H1 (cell line): ENCODE measurements at regions not wholly inside any gene's neighbourhood (a gene's known extent, or its start where the extent isn't known, plus 50 kb on each side); places are given as distances from the start of the nearest gene placed in this dataset.

ENCODE experiments used
- CTCF ChIA-PET: fragments of 300-600 bp; sonication (Branson Sonifier 250); formaldehyde crosslinking; loops from one replicate; lab custom pipeline; 2021; ENCODE audit not compliant: partially characterized antibody; lab: Charles Lee
- POLR2A ChIA-PET: fragments of 300-600 bp; sonication (Branson Sonifier 250); formaldehyde crosslinking; loops from one replicate; lab custom pipeline; 2021; ENCODE audit warnings: inconsistent platforms; ENCODE audit not compliant: partially characterized antibody; lab: Charles Lee
- DNase-seq, 2 experiments: peaks; one replicate each; pipeline versions ENCODE4 v3.0.0 to v3.0.0-alpha.2; 2010 to 2022; ENCODE audit warnings: low spot score in 2 of 2, low read depth in 1 of 2, mixed read lengths in 1 of 2
- FAIRE-seq: peaks from 2 replicates; lab custom pipeline; 2011; peaks lifted over from hg19 to GRCh38; lab: Jason Lieb, UNC
- H2AFZ ChIP-seq: 2 replicates; pipeline ENCODE4 v1.8.1; 2012; ENCODE audit warnings: low read length, inconsistent platforms
- H2AK5ac ChIP-seq: 2 replicates; pipeline ENCODE4 v1.6.1; 2013; ENCODE audit warnings: low read depth, low read length
- H2BK120ac ChIP-seq: replicated peaks from 2 replicates; pipeline ENCODE3; 2013; ENCODE audit warnings: low read depth, low read length, inconsistent platforms
- H2BK12ac ChIP-seq: 2 replicates; pipeline ENCODE4 v1.6.1; 2013; ENCODE audit warnings: low read depth, low read length
- H2BK15ac ChIP-seq: 2 replicates; pipeline ENCODE4 v1.6.1; 2013; ENCODE audit warnings: low read length
- H2BK20ac ChIP-seq: 2 replicates; pipeline ENCODE4 v1.6.1; 2013; ENCODE audit warnings: low read length
- H2BK5ac ChIP-seq: 2 replicates; pipeline ENCODE4 v1.6.1; 2013; ENCODE audit warnings: low read depth, low read length
- H3K14ac ChIP-seq: 2 replicates; pipeline ENCODE4 v1.6.1; 2013; ENCODE audit warnings: inconsistent platforms; ENCODE audit not compliant: insufficient read length
- H3K18ac ChIP-seq: 2 replicates; pipeline ENCODE4 v1.6.1; 2013; ENCODE audit warnings: low read length; ENCODE audit errors: extremely low read depth
- H3K23ac ChIP-seq: 2 replicates; pipeline ENCODE4 v1.6.1; 2013; ENCODE audit warnings: inconsistent platforms; ENCODE audit not compliant: insufficient read length
- H3K23me2 ChIP-seq: 2 replicates; pipeline ENCODE4 v1.6.1; 2013; ENCODE audit warnings: low read depth, low read length
- H3K27ac ChIP-seq: 2 replicates; pipeline ENCODE4 v1.6.1; 2011; ENCODE audit warnings: low read depth, low read length, inconsistent platforms
- H3K27me3 ChIP-seq, 4 experiments: replicated peaks in 1 of 4; 1 replicate in 1 of 4; 2 replicates in 3 of 4; pipeline versions ENCODE4 v1.6.1 to v1.8.1; 2011 to 2013; ENCODE audit warnings: low read length in 3 of 4, mild to moderate bottlenecking in 3 of 4, inconsistent platforms in 2 of 4, mixed read lengths in 2 of 4, moderate library complexity in 1 of 4; ENCODE audit not compliant: control insufficient read depth in 3 of 4, insufficient read depth in 3 of 4; ENCODE audit errors: extremely low read depth in 1 of 4
- H3K36me3 ChIP-seq, 4 experiments: 2 replicates each; pipeline versions ENCODE4 v1.6.1 to v1.8.1; 2011 to 2013; ENCODE audit warnings: mild to moderate bottlenecking in 4 of 4, low read length in 3 of 4, moderate library complexity in 2 of 4, control low read depth in 1 of 4, inconsistent platforms in 1 of 4; ENCODE audit not compliant: insufficient read depth in 4 of 4, control insufficient read depth in 2 of 4
- H3K4ac ChIP-seq: replicated peaks from 2 replicates; pipeline ENCODE3; 2013; ENCODE audit warnings: low read length, low read depth, mixed read lengths, inconsistent platforms; ENCODE audit not compliant: insufficient read length
- H3K4me1 ChIP-seq, 4 experiments: replicated peaks in 1 of 4; 1 replicate in 1 of 4; 2 replicates in 3 of 4; pipeline versions ENCODE4 v1.6.1 to v1.8.1; 2011 to 2013; ENCODE audit warnings: low read length in 3 of 4, inconsistent platforms in 2 of 4, mixed read lengths in 1 of 4; ENCODE audit not compliant: insufficient read depth in 4 of 4, control insufficient read depth in 3 of 4
- H3K4me2 ChIP-seq, 2 experiments: 2 replicates each; pipeline versions ENCODE4 v1.6.1 to v1.8.1; 2011 to 2013; ENCODE audit warnings: low read depth in 2 of 2, low read length in 2 of 2, control low read depth in 1 of 2, inconsistent platforms in 1 of 2, mild to moderate bottlenecking in 1 of 2; ENCODE audit not compliant: insufficient read depth in 1 of 2
- H3K4me3 ChIP-seq, 4 experiments: fragments of 200-600, 300-600 bp in 1 of 4; sonication (generic), shearing (Covaris generic), sonication (Bioruptor Twin) in 1 of 4; 2 replicates each; pipeline versions ENCODE4 v1.5.1 to v1.8.1; 2011 to 2016; ENCODE audit warnings: low read length in 4 of 4, low read depth in 3 of 4, control low read depth in 2 of 4, inconsistent platforms in 2 of 4, mild to moderate bottlenecking in 2 of 4, mixed read lengths in 1 of 4, moderate library complexity in 1 of 4; ENCODE audit not compliant: insufficient read depth in 2 of 4; ENCODE audit errors: extremely low read depth in 1 of 4
- H3K56ac ChIP-seq: replicated peaks from 2 replicates; pipeline ENCODE3; 2013; ENCODE audit warnings: low read depth, mild to moderate bottlenecking, mixed read lengths, low read length, inconsistent platforms; ENCODE audit not compliant: insufficient read length
- H3K79me1 ChIP-seq: 2 replicates; pipeline ENCODE4 v1.6.1; 2013; ENCODE audit warnings: low read depth, low read length, control low read depth
- H3K79me2 ChIP-seq, 2 experiments: 2 replicates each; pipeline versions ENCODE4 v1.6.1 to v1.8.1; 2012 to 2013; ENCODE audit warnings: low read length in 2 of 2, mild to moderate bottlenecking in 2 of 2, inconsistent platforms in 1 of 2; ENCODE audit not compliant: insufficient read depth in 2 of 2, control insufficient read depth in 1 of 2
- H3K9ac ChIP-seq, 4 experiments: replicated peaks in 1 of 4; 1 replicate in 1 of 4; 2 replicates in 3 of 4; pipeline versions ENCODE4 v1.6.1 to v1.8.1; 2011 to 2013; ENCODE audit warnings: low read depth in 3 of 4, low read length in 3 of 4, control low read depth in 2 of 4, mild to moderate bottlenecking in 2 of 4, moderate library complexity in 2 of 4, inconsistent platforms in 1 of 4; ENCODE audit errors: extremely low read depth in 1 of 4
- H3K9me3 ChIP-seq, 2 experiments: 2 replicates each; pipeline versions ENCODE4 v1.6.1 to v1.8.1; 2012 to 2013; ENCODE audit warnings: mild to moderate bottlenecking in 2 of 2, moderate library complexity in 2 of 2, control low read depth in 1 of 2, inconsistent platforms in 1 of 2, low read depth in 1 of 2, low read length in 1 of 2, mixed read lengths in 1 of 2; ENCODE audit not compliant: insufficient read depth in 2 of 2
- H4K20me1 ChIP-seq, 2 experiments: replicated peaks in 1 of 2; 2 replicates each; pipeline versions ENCODE3 to v1.8.1; 2011 to 2013; ENCODE audit warnings: inconsistent platforms in 2 of 2, low read length in 2 of 2, mild to moderate bottlenecking in 1 of 2; ENCODE audit not compliant: insufficient read depth in 2 of 2, control insufficient read depth in 1 of 2
- H4K5ac ChIP-seq: 2 replicates; pipeline ENCODE4 v1.6.1; 2013; ENCODE audit warnings: low read length, low read depth, mixed read lengths, inconsistent platforms; ENCODE audit not compliant: insufficient read length
- H4K8ac ChIP-seq: 2 replicates; pipeline ENCODE4 v1.8.0; 2013; ENCODE audit warnings: mild to moderate bottlenecking, moderate library complexity, low read length, inconsistent platforms; ENCODE audit not compliant: insufficient read depth; ENCODE audit errors: extremely low read depth
- H4K91ac ChIP-seq: replicated peaks from 2 replicates; pipeline ENCODE3; 2013; ENCODE audit warnings: low read length, mixed read lengths, inconsistent platforms; ENCODE audit not compliant: insufficient read length
- CEBPB ChIP-seq: IDR thresholded peaks from 2 replicates; pipeline ENCODE4 v1.6.1; 2012; ENCODE audit warnings: low read depth, low read length
- CHD1 ChIP-seq: IDR thresholded peaks from 2 replicates; pipeline ENCODE4 v1.6.1; 2012; ENCODE audit warnings: low read depth, low read length, improper control_type of control experiment
- EP300 ChIP-seq, 2 experiments: IDR thresholded peaks; 1 replicate in 1 of 2; 2 replicates in 1 of 2; pipeline ENCODE4 v1.6.1; 2011 to 2012; ENCODE audit warnings: low read depth in 2 of 2, low read length in 2 of 2, mild to moderate bottlenecking in 2 of 2, borderline replicate concordance in 1 of 2, inconsistent platforms in 1 of 2, moderate library complexity in 1 of 2
- HDAC2 ChIP-seq, 2 experiments: fragments of 300-600 bp in 1 of 2; sonication (generic) in 1 of 2; IDR thresholded peaks; 2 replicates each; pipeline ENCODE4 v1.6.1; 2011 to 2012; ENCODE audit warnings: low read depth in 2 of 2, low read length in 2 of 2, mild to moderate bottlenecking in 2 of 2, moderate library complexity in 2 of 2, borderline replicate concordance in 1 of 2, inconsistent platforms in 1 of 2
- JUN ChIP-seq: IDR thresholded peaks from 2 replicates; pipeline ENCODE4 v1.6.1; 2011; ENCODE audit warnings: low read depth, mild to moderate bottlenecking, improper control_type of control experiment, low read length
- JUND ChIP-seq: IDR thresholded peaks from 2 replicates; pipeline ENCODE4 v1.6.1; 2011; ENCODE audit warnings: mild to moderate bottlenecking, improper control_type of control experiment, low read length
- KDM5A ChIP-seq: fragments of 200-600 bp; IDR thresholded peaks from 2 replicates; pipeline ENCODE4 v1.7.1; 2012; ENCODE audit warnings: mild to moderate bottlenecking, low read length, inconsistent platforms, mixed read lengths
- MAX ChIP-seq: IDR thresholded peaks from 2 replicates; pipeline ENCODE4 v1.6.1; 2012; ENCODE audit warnings: inconsistent platforms
- SP2 ChIP-seq: IDR thresholded peaks from 2 replicates; pipeline ENCODE4 v1.6.1; 2012; ENCODE audit warnings: mild to moderate bottlenecking, low read length, inconsistent platforms
- USF2 ChIP-seq: IDR thresholded peaks from 2 replicates; pipeline ENCODE4 v1.6.1; 2011; ENCODE audit warnings: low read length, improper control_type of control experiment
- WGBS, 2 experiments: shearing (Covaris generic) in 1 of 2; methylation state at CpG; one replicate each; pipeline versions ENCODE4 v1.1.6 to v1.1.7; 2013 to 2015; ENCODE audit warnings: low lambda C conversion rate in 2 of 2, mixed read lengths in 2 of 2, inconsistent platforms in 1 of 2, low coverage in 1 of 2, missing lambda C conversion rate in 1 of 2; ENCODE audit not compliant: insufficient replicate concordance in 2 of 2, insufficient coverage in 1 of 2, insufficient read length in 1 of 2; ENCODE audit errors: extremely low coverage in 1 of 2, missing lambda C conversion rate in 1 of 2; 5-methylcytosine and 5-hydroxymethylcytosine counted together

- Histone ChIP-seq H3K27me3 (no peaks in the 10 kb centered on the region), H3K9ac (no peak overlapping the region), H3K4me3 (no peak overlapping the region), H3K36me3 (no peaks in the 10 kb centered on the region), H2BK5ac (no peak overlapping the region), H4K8ac (no peak overlapping the region), H2AK5ac (no peak overlapping the region), H3K56ac (no peak overlapping the region), H2BK15ac (no peak overlapping the region), H4K5ac (no peak overlapping the region), H3K79me2 (no peaks in the 10 kb centered on the region), H3K4me2 (no peak overlapping the region), H3K27ac (no peak overlapping the region), H3K79me1 (no peaks in the 10 kb centered on the region), H4K91ac (no peak overlapping the region), H4K20me1 (no peaks in the 10 kb centered on the region), H2BK120ac (no peak overlapping the region), H2BK12ac (no peak overlapping the region), H3K4ac (no peak overlapping the region), H3K18ac (no peak overlapping the region), H2AFZ (no peak overlapping the region), H3K23me2 (no peaks in the 10 kb centered on the region), H3K4me1 (no peaks in the 10 kb centered on the region), H2BK20ac (no peak overlapping the region), H3K9me3 (no peaks in the 10 kb centered on the region), H3K23ac (no peak overlapping the region), H3K14ac (no peak overlapping the region)
- POLR2A ChIA-PET = no interaction called here
- 99% methylated on average over 4 of the region's 4 CpGs; no CpG with 5 or more reads in 1 of the 2 experiments for WGBS, 2 experiments
- DNase-seq = no peak
- TF ChIP-seq JUN (no peak), MAX (no peak), SP2 (no peak), CEBPB (no peak), USF2 (no peak), HDAC2 (IDR thresholded peaks at IDR 0.05; ENCODE audit: borderline replicate concordance in 1 of 2, low read depth in 2 of 2, low read length in 2 of 2) (no peak), CHD1 (no peak), KDM5A (no peak), JUND (no peak), EP300 (IDR thresholded peaks at IDR 0.05; ENCODE audit: borderline replicate concordance in 1 of 2, low read depth in 2 of 2, low read length in 2 of 2) (no peak)
- CTCF ChIA-PET = no interaction called here
- no peak for FAIRE-seq
Observed at GRCh38 chr9:23314247-23314646, 511.8 kb downstream of the ELAVL2 start.
